Omental fat pad (tissue), 3 donors: ENCODE measurements at regions not wholly inside any gene's neighbourhood (a gene's known extent, or its start where the extent isn't known, plus 50 kb on each side); places are given as distances from the start of the nearest gene placed in this dataset.

ENCODE experiments used
- ATAC-seq: fragments of 150-250 bp; one replicate; pipeline ENCODE4 v1.9.1; 2016; ENCODE audit warnings: mild to moderate bottlenecking, moderate library complexity; ENCODE audit not compliant: low FRiP score
- DNase-seq: peaks from one replicate; pipeline ENCODE4 v3.0.0-alpha.2; 2019; ENCODE audit warnings: low spot score
- TF ChIP-seq, protein P1 (sequence below), 3 donors: fragments of 450-650 bp; IDR thresholded peaks; one replicate each; pipeline ENCODE4 v1.5.1; 2016 to 2017; ENCODE audit warnings: antibody characterized with exemption in 3 of 3, mild to moderate bottlenecking in 3 of 3, moderate library complexity in 2 of 3

DNA sequence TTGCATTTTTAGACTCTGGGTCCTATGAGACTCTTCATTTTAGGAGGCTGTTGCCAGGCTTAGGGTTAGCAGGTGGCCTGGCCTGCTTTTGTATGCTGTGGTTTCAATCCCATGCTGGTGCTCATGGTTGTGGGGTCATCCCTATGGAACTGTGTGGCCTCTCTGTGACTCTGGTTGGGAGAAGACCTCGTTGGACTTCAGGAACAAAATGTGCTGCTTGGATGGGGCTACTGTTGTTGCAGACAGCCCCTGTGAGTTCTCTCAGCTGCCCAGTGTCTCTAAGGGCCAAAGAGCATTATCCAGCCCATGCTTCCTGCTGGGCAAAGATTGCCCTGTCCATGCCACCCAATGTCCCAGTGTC, 169.5 kb upstream of the S1PR3 start:
- ATAC-seq = no peak
- DNase-seq = no peak
- TF ChIP-seq, protein P1, sequence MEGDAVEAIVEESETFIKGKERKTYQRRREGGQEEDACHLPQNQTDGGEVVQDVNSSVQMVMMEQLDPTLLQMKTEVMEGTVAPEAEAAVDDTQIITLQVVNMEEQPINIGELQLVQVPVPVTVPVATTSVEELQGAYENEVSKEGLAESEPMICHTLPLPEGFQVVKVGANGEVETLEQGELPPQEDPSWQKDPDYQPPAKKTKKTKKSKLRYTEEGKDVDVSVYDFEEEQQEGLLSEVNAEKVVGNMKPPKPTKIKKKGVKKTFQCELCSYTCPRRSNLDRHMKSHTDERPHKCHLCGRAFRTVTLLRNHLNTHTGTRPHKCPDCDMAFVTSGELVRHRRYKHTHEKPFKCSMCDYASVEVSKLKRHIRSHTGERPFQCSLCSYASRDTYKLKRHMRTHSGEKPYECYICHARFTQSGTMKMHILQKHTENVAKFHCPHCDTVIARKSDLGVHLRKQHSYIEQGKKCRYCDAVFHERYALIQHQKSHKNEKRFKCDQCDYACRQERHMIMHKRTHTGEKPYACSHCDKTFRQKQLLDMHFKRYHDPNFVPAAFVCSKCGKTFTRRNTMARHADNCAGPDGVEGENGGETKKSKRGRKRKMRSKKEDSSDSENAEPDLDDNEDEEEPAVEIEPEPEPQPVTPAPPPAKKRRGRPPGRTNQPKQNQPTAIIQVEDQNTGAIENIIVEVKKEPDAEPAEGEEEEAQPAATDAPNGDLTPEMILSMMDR (IDR thresholded peaks at IDR 0.05) = no peak

- DNase-seq = no peak
- ATAC-seq = no peak
- TF ChIP-seq, protein P1 (IDR thresholded peaks at IDR 0.05) = no peak
Observed at GRCh38 chr9:88824711-88825110, 166.6 kb upstream of the S1PR3 start.

- no peak for DNase-seq
Observed at GRCh38 chr9:88826181-88826580, 165.1 kb upstream of the S1PR3 start.

DNA sequence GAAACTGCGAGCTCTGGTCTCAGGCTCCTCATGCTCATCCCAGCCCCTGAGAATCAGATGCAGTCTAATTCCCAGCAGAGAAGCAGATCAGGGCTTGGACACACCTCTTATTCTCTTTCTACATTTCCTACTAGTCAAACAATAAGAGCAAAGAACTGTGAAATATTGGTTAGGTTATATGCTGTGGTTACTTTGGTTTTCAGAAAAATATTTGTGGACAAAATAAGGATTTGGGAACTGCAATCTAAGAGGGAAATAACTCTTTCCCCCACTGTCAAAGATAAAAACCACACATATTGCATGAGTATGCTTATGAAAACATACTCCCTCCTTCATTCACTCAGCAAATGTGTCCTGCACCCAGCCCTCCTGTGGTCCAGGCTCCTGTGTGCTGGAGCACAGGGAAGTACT, 164.5 kb upstream of the S1PR3 start:
- DNase-seq (no peak), ATAC-seq (no peak)
- TF ChIP-seq, protein P1 (IDR thresholded peaks at IDR 0.05) = no peak

More at GRCh38 chr9:88826181-88826580, 165.1 kb upstream of the S1PR3 start:
- TF ChIP-seq, protein P1 (IDR thresholded peaks at IDR 0.05) = no peak
- ATAC-seq = no peak

GRCh38 chr9:88828018-88828417, 163.2 kb upstream of the S1PR3 start:
- TF ChIP-seq, protein P1 (IDR thresholded peaks at IDR 0.05) = no peak
- ATAC-seq = no peak
- no peak for DNase-seq

DNA sequence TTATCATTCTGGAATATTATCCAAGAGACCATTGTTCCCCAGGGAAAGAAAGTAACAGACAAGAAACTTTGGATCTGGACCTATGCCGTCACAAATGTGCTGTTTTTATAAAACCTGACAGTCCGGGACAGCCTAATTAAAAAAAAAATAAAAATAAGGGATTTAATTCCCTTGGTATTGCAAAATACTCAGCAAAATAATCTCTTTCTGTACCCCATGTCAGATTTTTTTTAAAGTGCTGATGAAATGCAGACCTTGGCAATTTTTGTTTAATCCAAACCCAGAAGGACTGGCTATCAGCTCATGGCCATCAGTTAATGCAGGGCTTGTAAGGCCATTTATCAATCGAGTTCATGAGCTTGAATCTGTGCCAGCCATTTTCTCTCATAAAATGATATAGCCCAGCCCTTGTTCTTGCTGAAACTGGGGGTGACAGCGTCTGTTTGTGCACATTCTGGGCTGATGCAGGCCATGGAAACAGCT, 162.7 kb upstream of the S1PR3 start:
- TF ChIP-seq, protein P1 (IDR thresholded peaks at IDR 0.05) = no peak
- ATAC-seq (no peak), DNase-seq (no peak)

GRCh38 chr9:88829276-88829675, 162.0 kb upstream of the S1PR3 start:
- TF ChIP-seq, protein P1 (IDR thresholded peaks at IDR 0.05) = no peak
- ATAC-seq (no peak), DNase-seq (no peak)
